ENCODE measurements at regions not wholly inside any gene's neighbourhood (a gene's known extent, or its start where the extent isn't known, plus 50 kb on each side); places are given as distances from the start of the nearest gene placed in this dataset.

DNA sequence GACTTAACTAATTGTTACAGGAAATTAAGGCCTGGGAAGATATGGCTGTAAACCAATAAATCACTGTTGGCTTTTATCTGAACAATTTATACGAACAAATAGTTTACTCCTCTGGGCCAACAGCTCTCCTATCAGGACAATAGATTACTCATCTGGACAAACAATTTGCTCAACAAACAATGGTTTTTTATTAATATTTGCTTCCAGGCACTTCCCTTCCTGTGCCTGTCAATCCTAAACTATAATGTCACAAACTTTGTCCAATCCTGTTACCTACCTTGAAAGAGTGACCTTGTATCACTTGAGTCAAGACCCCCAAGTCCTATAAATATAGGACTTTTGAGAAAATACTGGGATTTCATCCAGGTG is 87.6 kb upstream of the OR9Q1 start:
- TF ChIP-seq, protein P1, sequence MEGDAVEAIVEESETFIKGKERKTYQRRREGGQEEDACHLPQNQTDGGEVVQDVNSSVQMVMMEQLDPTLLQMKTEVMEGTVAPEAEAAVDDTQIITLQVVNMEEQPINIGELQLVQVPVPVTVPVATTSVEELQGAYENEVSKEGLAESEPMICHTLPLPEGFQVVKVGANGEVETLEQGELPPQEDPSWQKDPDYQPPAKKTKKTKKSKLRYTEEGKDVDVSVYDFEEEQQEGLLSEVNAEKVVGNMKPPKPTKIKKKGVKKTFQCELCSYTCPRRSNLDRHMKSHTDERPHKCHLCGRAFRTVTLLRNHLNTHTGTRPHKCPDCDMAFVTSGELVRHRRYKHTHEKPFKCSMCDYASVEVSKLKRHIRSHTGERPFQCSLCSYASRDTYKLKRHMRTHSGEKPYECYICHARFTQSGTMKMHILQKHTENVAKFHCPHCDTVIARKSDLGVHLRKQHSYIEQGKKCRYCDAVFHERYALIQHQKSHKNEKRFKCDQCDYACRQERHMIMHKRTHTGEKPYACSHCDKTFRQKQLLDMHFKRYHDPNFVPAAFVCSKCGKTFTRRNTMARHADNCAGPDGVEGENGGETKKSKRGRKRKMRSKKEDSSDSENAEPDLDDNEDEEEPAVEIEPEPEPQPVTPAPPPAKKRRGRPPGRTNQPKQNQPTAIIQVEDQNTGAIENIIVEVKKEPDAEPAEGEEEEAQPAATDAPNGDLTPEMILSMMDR (IDR thresholded peaks at IDR 0.05), result no peak
- TF ChIP-seq POLR2AphosphoS5 (IDR thresholded peaks at IDR 0.05; ENCODE audit: low read depth, low read length), result no peak

Data from Panc1 (cell line).